ENCODE measurements at regions not wholly inside any gene's neighbourhood (a gene's known extent, or its start where the extent isn't known, plus 50 kb on each side); places are given as distances from the start of the nearest gene placed in this dataset.

- DNase-seq (ENCODE audit: low read depth), result no peak
These were observed 110.9 kb upstream of the IRF2BP2 start for GRCh38 chr1:234720709-234721441.

- DNase-seq (ENCODE audit: low read depth), result no peak
These were observed 109.7 kb upstream of the IRF2BP2 start for GRCh38 chr1:234719454-234720251.

- DNase-seq (ENCODE audit: low read depth), result no peak
These were observed 108.8 kb upstream of the IRF2BP2 start for GRCh38 chr1:234718496-234719453.

- DNase-seq (ENCODE audit: low read depth), result no peak
These were observed 107.0 kb upstream of the IRF2BP2 start for GRCh38 chr1:234716908-234717375.

GRCh38 chr1:234715252-234716014 lies 105.5 kb upstream of the IRF2BP2 start:
- DNase-seq (ENCODE audit: low read depth), result no peak

GRCh38 chr1:234713859-234714258 lies 103.9 kb upstream of the IRF2BP2 start:
- no peak for DNase-seq (ENCODE audit: low read depth)

GRCh38 chr1:234713440-234713839 lies 103.5 kb upstream of the IRF2BP2 start:
- no peak for DNase-seq (ENCODE audit: low read depth)

- DNase-seq (ENCODE audit: low read depth), result no peak
These were observed 102.9 kb upstream of the IRF2BP2 start for GRCh38 chr1:234712891-234713305.

- no peak for DNase-seq (ENCODE audit: low read depth)
These were observed 101.2 kb upstream of the IRF2BP2 start for GRCh38 chr1:234710936-234711724.

GRCh38 chr1:234710381-234710780 lies 100.4 kb upstream of the IRF2BP2 start:
- no peak for DNase-seq (ENCODE audit: low read depth)

GRCh38 chr1:234709473-234710228 lies 99.7 kb upstream of the IRF2BP2 start:
- DNase-seq (ENCODE audit: low read depth), result no peak

GRCh38 chr1:234708700-234709395 lies 98.9 kb upstream of the IRF2BP2 start:
- no peak for DNase-seq (ENCODE audit: low read depth)

- DNase-seq (ENCODE audit: low read depth), result no peak
These were observed 97.7 kb upstream of the IRF2BP2 start for GRCh38 chr1:234707641-234708040.

- DNase-seq (ENCODE audit: low read depth), result no peak
These were observed 97.0 kb upstream of the IRF2BP2 start for GRCh38 chr1:234706931-234707330.

GRCh38 chr1:234706199-234706598 lies 96.2 kb upstream of the IRF2BP2 start:
- DNase-seq (ENCODE audit: low read depth), result no peak

- DNase-seq (ENCODE audit: low read depth), result no peak
These were observed 95.6 kb upstream of the IRF2BP2 start for GRCh38 chr1:234705615-234706014.

GRCh38 chr1:234704106-234704887 lies 94.3 kb upstream of the IRF2BP2 start:
- no peak for DNase-seq (ENCODE audit: low read depth)

GRCh38 chr1:234702342-234703000 lies 92.5 kb upstream of the IRF2BP2 start:
- DNase-seq (ENCODE audit: low read depth), result no peak

All from T follicular helper cell (primary cell).